GM18868 (cell line): ENCODE measurements at regions not wholly inside any gene's neighbourhood (a gene's known extent, or its start where the extent isn't known, plus 50 kb on each side); places are given as distances from the start of the nearest gene placed in this dataset.

Experiments
- ATAC-seq: cut with Tn5 transposase; IDR thresholded peaks from one replicate; pipeline ENCODE4 v1.9.1; 2021; ENCODE audit warnings: mild to moderate bottlenecking, moderate library complexity; ENCODE audit not compliant: unreplicated experiment

DNA sequence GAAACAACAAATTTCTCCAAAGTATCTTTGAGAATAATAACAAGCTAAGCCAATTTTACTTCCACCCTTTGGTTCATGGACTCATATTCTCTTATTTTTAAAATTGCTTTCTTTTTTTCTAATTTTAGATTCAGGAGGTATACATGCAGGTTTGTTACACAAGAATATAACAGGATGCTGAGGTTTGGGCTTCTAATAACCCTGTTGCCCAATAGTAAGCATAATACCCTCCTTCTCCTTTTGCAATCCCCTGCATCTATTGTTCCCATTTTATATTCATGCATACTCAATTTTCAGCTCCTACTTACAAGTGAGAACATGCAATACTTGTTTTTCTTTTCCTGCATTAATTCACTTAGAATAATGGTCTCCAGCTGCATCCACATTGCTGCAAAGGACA, 202.3 kb upstream of the FSTL5 start:
- ATAC-seq = no peak

GRCh38 chr4:162364651-162365050, 200.9 kb upstream of the FSTL5 start:
- no peak for ATAC-seq

DNA sequence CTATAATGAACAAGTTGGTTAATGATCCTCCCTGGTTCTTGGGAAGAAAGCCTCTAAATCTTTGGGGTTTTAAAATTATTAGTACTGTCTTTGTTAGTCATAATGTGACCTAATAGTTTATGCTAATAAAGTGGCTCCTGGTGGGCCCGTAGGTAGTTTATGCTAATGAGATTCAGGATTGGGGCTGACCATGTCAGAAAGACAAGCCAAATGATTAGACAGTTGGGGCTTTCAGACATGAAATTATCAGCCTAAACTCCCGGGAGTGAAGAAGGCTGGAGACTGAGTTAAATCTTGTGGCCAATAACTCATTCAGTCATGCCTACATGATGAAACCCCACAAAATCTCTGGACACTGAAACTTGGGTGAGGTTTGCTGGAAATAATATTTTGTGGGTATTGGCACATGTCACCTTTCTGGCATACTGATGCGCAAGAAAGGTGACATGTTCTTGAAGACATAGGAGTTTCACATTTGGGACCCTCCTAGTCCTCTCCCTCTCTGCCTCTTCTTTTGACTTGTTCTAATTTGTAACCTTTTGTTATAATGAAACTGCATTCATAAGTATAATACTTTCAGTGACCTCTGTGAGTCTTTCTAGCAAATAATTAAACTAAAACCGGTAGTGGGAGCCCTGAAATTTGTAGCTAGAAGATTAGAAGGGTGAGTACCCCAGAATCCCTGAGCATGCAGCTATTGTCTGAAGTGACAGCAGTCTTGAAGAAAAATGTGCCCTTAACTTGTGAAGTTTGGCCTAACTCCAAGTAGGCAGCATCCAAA, 196.8 kb upstream of the FSTL5 start:
- ATAC-seq = no peak

GRCh38 chr4:162356181-162356580, 192.4 kb upstream of the FSTL5 start:
- ATAC-seq = no peak

DNA sequence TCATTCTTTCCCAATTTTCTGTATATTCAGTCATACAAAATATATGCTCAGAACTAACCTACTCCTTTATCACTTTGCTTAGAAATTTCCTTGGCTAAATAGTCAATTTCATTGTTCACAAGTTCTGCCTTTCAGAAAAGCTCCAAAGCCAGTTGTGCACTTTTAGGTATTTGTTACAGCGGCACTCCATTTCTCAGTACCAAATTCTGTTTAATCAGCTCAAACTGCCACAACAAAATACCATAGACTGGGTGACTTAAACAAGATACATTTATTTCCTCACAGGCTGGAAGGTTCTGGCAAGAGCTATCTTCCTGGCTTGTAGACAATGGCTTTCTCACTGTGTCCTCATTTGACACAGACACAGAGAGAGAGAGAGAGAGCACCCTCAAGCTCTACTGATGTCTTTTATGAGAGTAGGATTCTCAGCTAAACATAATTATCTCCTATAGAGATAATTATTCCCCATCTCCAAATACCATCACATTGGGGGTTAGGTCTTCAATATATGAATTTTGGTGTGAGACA, 188.8 kb upstream of the FSTL5 start:
- no peak for ATAC-seq

- ATAC-seq = no peak
Observed at GRCh38 chr4:162350331-162350730, 186.5 kb upstream of the FSTL5 start.

- no peak for ATAC-seq
Observed at GRCh38 chr4:162349395-162349794, 185.6 kb upstream of the FSTL5 start.

- no peak for ATAC-seq
Observed at GRCh38 chr4:162347842-162348213, 184.0 kb upstream of the FSTL5 start.

- no peak for ATAC-seq
Observed at GRCh38 chr4:162347156-162347841, 183.5 kb upstream of the FSTL5 start.

GRCh38 chr4:162343967-162344366, 180.2 kb upstream of the FSTL5 start:
- ATAC-seq = no peak

GRCh38 chr4:162341533-162341932, 177.7 kb upstream of the FSTL5 start:
- ATAC-seq = no peak

DNA sequence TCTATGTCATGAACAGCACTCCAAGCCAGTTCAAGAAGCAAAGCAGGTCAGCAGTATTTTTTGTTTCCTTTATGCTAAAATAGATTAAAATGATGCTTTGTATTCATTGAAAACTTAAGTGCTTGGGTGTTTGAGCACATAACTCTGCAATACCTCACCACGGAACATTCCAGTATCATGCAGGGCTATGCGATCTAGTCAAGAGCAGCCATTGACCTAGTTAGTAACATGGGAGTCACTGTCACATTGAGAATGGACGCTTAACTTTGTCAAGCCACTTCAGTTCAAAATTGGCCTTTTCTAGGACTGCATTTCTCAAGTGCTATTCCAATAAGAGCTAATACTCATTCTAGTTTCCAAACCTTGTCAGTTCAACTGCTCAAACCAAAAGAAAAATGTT, 160.1 kb upstream of the FSTL5 start:
- no peak for ATAC-seq

DNA sequence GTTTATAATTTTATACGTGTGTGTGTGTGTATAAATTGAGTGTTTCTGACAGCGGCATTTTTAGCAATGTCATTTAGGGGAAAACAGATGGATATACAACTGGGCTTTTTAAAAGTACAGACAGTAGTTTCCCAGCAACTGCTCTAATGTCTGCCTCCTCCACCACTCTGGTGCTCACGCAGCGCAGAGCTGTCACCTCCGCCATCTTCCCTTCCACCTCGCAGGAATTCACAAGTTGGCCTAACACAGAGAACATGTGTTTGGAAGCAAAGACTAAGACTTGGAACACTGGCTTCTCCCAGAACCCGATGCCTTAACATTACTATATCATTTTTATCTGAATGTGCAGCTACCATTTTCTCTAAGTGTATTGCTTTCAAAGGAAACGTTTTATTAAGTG, 158.3 kb upstream of the FSTL5 start:
- ATAC-seq = no peak

- ATAC-seq = no peak
Observed at GRCh38 chr4:162285753-162286152, 122.0 kb upstream of the FSTL5 start.

- ATAC-seq = no peak
Observed at GRCh38 chr4:162282684-162283083, 118.9 kb upstream of the FSTL5 start.

DNA sequence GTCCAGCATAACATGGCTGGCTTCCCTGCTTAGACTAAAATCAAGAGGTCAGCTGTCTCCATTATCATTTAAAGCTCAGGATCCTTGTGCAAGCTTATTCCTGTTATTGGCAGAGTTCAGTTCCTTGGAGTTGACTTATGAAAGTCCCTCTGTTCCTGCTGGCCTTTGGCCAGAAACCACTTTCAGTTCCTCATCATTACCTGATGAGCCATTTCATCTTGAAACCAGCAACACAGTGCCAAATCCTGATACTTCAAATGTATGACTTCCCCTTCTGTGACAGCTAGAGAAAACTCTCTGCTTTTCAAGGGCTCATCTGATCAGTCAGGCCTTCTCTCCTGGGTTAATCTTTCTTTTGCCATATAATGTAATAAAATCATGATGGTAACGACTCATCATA, 110.6 kb upstream of the FSTL5 start:
- peak; percentile 98 for ATAC-seq

DNA sequence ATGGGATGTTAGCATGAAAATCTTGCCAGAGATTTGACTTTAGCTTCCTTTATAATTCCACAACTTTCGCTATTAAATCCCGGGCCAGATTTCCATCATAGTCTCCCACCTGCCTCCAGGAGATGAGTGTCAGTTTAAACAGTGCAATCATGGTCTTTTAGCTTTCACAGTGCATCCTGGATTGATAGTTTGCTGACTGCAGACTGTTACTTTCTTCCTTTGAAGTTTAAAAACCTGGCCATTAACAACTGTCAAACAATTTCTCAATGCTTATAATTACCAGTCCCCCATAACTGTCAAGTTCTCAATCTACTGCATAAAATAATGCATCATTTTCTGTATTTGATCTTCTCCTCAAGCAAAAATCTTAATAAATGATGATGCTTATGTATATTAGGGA, 108.4 kb upstream of the FSTL5 start:
- ATAC-seq = no peak

DNA sequence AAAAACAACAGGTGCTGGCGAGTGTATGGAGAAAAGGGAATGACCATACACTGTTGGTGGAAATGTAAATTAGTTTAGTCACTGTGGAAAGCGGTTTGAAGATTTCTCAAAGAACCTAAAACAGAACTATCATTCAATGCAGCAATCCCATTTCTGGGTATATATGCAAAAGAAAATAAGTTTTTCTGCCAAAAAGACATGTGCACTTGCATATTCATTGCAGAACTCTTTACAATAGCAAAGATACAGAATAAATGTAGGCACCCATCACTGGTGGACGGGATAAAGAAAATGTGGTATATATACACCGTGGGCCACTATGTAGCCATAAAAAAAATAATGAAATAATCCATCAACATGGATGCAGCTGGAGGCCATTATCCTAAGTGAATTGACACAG, 105.1 kb upstream of the FSTL5 start:
- no peak for ATAC-seq

DNA sequence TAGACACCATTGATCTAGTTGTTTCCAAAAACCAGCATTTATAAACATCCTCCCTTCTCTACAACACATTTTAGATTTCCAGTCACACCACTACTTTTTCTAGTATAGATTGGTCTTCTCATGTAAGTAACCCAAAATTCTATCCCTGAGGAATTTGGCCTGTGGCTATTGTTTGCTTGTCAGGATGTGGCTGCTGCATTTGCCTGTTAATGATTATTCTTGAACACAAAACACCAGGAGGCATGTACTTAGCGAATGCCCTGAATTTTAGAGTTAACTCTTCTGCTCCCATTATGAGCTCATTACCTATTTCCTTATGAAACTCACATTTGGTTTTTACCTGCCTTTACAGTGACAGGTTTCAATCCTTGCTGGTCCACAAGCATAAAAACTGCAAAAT, 102.0 kb upstream of the FSTL5 start:
- ATAC-seq = no peak

DNA sequence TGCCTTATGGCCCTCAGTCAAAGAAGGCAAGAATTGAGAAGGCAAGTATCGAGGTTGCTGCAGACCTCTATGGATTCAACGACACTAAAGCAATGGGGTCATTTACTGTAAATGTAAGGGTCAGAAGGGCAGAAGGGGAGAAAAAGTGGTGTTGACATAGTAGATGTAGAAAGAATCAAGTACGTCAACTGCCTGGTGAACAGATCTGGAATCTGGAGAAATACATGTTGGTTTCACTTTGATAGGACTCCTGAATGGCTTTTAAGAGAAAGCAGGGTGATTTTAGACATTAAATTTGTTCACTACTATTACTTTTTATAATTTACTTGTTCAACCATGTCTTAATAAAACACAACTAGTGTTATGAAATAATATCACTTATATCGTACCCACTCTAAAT, 81.3 kb upstream of the FSTL5 start:
- ATAC-seq = no peak

DNA sequence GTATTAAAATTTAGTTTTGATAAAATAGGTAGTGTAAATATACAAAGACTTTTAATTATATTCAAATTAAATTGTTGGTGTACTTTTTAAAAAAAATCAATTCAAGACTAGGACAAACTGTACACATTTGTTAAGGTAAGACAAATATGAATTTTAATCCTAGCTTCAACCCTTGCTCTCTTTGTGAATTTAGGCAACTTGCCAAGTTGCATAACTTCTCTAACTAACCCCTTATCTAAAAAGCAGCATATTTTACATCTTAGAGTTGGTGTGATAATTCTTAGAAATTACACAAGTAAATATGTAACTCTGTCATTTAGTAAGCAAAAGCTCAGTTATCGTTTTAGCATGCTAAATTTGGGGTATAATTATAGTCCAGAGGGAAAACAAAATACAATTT, 78.1 kb upstream of the FSTL5 start:
- ATAC-seq = no peak

- no peak for ATAC-seq
Observed at GRCh38 chr4:162239992-162240769, 76.4 kb upstream of the FSTL5 start.
